ENCODE measurements at regions not wholly inside any gene's neighbourhood (a gene's known extent, or its start where the extent isn't known, plus 50 kb on each side); places are given as distances from the start of the nearest gene placed in this dataset.

DNA sequence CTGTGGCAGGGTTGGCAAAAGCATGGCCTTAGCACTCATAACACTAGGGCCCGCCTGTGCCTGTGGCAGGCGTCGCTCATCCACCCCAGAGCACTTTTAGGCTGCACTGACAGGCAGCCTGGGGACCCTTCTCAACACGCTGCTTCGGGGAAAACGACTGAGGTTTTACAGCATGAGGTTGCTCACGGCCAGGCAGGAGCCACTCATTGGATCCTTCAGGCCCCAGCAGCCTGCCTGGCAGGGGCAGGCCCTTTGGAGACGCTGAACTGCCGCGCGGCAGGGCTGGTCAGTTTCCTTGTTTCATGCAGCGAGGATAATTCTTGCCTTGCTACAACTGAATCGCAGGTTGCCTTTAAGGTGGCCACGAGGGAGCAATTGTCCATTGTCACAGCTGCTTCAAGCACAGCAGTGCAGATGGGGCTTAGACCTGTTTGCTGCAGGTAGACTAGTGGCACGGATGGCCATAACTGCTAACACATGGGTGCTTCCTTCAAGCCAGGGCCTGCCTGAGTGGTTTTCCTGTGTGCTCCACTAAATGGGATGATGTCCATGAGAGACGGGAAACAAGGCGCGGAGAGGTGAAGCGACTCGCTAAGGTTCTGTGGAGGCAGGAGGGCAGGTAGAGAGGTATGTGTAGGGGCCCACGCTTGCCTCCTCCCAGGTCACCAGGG is 49.9 kb upstream of the HS6ST1 start:
- Histone ChIP-seq H3K9me3 (no peaks in the 10 kb centered on the region), H3K36me3 (ENCODE audit: insufficient read depth in 1 of 2, low read depth in 1 of 2) (no peaks in the 10 kb centered on the region), H3K27ac (no peak overlapping the region), H3K27me3 (ENCODE audit: insufficient read depth in 3 of 3, low read length in 2 of 3) (no peaks in the 10 kb centered on the region), H3K4me1 (no peaks in the 10 kb centered on the region), H3K4me3 (no peak overlapping the region)
- intact Hi-C loops (cut with DNase I) = no loop called here
- DNase-seq (peak in 1 of 2 donors; percentile 23), ATAC-seq (no peak)
- WGBS, 3 donors = 92 to 94% (median 92%) methylated on average over 21 of the region's 21 CpGs
- TF ChIP-seq, protein P1, sequence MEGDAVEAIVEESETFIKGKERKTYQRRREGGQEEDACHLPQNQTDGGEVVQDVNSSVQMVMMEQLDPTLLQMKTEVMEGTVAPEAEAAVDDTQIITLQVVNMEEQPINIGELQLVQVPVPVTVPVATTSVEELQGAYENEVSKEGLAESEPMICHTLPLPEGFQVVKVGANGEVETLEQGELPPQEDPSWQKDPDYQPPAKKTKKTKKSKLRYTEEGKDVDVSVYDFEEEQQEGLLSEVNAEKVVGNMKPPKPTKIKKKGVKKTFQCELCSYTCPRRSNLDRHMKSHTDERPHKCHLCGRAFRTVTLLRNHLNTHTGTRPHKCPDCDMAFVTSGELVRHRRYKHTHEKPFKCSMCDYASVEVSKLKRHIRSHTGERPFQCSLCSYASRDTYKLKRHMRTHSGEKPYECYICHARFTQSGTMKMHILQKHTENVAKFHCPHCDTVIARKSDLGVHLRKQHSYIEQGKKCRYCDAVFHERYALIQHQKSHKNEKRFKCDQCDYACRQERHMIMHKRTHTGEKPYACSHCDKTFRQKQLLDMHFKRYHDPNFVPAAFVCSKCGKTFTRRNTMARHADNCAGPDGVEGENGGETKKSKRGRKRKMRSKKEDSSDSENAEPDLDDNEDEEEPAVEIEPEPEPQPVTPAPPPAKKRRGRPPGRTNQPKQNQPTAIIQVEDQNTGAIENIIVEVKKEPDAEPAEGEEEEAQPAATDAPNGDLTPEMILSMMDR (IDR thresholded peaks at IDR 0.05) = no peak

DNA sequence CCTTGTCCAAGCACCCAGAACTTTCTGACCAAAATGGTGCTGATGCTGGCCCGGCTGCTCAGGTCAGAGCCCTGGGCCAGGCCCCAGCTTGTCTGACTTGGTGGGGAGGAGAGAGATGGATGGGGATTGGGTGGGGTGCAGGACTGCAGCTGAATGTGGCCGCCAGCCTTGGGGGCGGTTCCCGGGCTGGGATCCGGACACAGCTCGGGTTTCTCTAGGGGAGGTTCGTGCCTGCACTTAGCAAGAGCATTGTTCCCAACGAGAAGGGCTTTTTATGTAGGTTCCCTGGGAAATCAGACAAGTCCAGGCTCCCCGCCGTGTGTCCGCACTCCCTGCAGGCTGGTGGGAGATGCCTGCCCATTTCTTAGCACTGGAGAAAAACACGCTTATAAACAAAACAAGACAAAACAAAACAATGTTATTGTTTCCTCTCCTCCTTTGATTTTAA is 50.5 kb upstream of the HS6ST1 start:
- Histone ChIP-seq H3K4me1 (no peaks in the 10 kb centered on the region), H3K4me3 (no peak overlapping the region), H3K27me3 (ENCODE audit: insufficient read depth in 3 of 3, low read length in 2 of 3) (no peaks in the 10 kb centered on the region), H3K36me3 (ENCODE audit: insufficient read depth in 1 of 2, low read depth in 1 of 2) (no peaks in the 10 kb centered on the region), H3K9me3 (no peaks in the 10 kb centered on the region), H3K27ac (no peak overlapping the region)
- DNase-seq (peak in 1 of 2 donors; percentile 51), ATAC-seq (no peak)
- intact Hi-C loops (cut with DNase I) = no loop called here
- 65 to 67% (median 66%) methylated on average over 12 of the region's 12 CpGs for WGBS, 3 donors
- TF ChIP-seq, protein P1 (IDR thresholded peaks at IDR 0.05) = no peak

DNA sequence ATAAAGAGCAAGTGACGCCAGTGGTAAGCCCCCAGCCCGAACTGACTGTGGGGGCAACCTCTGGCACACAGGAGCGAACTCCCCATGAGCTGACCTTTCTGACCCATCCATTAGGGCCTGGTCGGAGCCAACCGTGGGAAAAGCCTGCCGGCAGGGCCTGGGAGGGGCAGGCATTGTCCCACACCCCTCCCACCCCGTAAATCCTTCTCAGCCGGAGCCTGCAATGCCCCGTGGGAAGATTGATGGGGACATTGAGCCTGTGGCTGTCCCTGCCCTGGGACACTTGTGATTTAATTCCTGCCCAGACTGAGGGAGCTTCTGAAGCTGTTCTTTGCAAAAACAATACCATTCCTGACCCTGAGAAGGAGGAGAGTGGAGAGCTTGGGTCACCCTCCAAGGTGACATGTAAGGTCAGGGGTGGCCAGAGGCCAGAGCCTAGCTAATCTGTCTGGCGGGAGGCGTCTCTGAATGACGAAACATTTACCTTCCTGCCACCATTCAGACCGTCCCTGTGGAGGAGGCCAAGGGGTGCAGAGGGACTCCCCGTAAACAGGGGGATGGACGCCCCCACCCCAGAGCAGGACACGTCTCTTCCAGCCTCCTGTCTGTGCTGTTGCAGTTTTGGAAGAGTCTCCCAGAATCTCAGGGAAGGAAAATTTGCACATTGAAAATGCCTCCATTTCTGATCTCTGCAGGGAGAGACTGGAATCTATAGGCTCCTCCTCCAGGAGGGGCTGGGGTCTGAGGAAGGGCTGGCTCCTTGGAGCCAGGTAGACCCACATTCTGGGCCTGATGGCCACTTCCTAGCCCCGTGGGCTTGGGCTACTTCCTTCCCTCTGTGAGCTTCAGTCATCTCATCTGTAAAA is 51.2 kb upstream of the HS6ST1 start:
- ATAC-seq (no peak), DNase-seq (peak in 1 of 2 donors; percentile 28)
- intact Hi-C loops (cut with DNase I) = no loop called here
- Histone ChIP-seq H3K36me3 (ENCODE audit: insufficient read depth in 1 of 2, low read depth in 1 of 2) (no peaks in the 10 kb centered on the region), H3K9me3 (no peaks in the 10 kb centered on the region), H3K4me1 (no peaks in the 10 kb centered on the region), H3K27ac (no peak overlapping the region), H3K4me3 (no peak overlapping the region), H3K27me3 (ENCODE audit: insufficient read depth in 3 of 3, low read length in 2 of 3) (no peaks in the 10 kb centered on the region)
- 64 to 67% (median 66%) methylated on average over 17 of the region's 17 CpGs for WGBS, 3 donors
- TF ChIP-seq, protein P1 (IDR thresholded peaks at IDR 0.05) = no peak

DNA sequence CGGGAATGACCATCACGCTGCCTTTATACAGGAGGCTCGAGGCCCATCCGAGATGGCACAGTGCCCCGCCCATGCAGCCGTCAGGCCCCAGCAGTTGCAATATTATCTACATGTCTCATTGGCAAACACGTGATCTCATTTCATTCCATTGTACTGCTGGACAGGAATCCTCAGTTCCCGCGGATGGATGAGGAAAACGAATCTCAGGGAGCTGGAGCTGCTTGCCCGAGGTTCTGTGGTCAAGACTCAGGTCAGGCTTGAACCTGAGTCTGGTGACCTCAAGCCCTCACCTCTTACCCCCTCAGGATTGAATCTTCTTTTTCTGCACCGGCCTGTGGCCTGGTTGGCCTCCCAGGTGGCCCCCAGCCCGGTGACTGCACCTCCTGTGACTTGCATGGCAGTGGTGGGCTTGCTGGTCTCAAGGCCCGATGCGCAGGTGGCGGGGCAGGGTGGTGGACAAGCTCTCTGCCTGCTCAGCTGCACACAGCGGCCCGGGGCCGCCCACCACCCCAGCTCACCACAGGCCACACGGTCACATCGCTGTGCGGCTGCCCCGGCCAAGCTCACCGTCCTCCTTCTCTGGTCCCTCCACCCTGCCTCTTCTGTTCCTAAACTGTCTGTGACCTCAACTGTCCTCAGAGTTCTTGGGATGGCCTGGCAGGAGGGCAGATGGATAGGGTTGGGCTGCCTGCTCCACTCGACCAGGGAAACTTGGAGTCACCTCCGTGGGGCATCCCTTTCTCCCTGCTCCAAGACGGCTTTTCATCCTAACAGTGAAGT is 52.0 kb upstream of the HS6ST1 start:
- Histone ChIP-seq H3K27ac (no peak overlapping the region), H3K4me1 (no peaks in the 10 kb centered on the region), H3K27me3 (ENCODE audit: insufficient read depth in 3 of 3, low read length in 2 of 3) (no peaks in the 10 kb centered on the region), H3K36me3 (ENCODE audit: insufficient read depth in 1 of 2, low read depth in 1 of 2) (no peaks in the 10 kb centered on the region), H3K9me3 (no peaks in the 10 kb centered on the region), H3K4me3 (no peak overlapping the region)
- ATAC-seq = no peak
- WGBS, 3 donors = 89 to 92% (median 90%) methylated on average over 27 of the region's 27 CpGs
- DNase-seq = peak in 1 of 2 donors; percentile 26
- intact Hi-C loops (cut with DNase I) = no loop called here
- TF ChIP-seq, protein P1 (IDR thresholded peaks at IDR 0.05) = no peak

Data from psoas muscle (tissue), 7 donors.